Esophagus muscularis mucosa (tissue), 4 donors: ENCODE measurements at regions not wholly inside any gene's neighbourhood (a gene's known extent, or its start where the extent isn't known, plus 50 kb on each side); places are given as distances from the start of the nearest gene placed in this dataset.

ENCODE experiments used
- EP300 ChIP-seq: sonication (generic); formaldehyde crosslinking; IDR thresholded peaks from one replicate; pipeline ENCODE4 v1.6.1; 2017; ENCODE audit warnings: antibody characterized with exemption
- POLR2AphosphoS5 ChIP-seq, 2 donors: sonication (generic); formaldehyde crosslinking; IDR thresholded peaks; one replicate each; pipeline ENCODE4 v1.6.1; 2017; ENCODE audit warnings: antibody characterized with exemption in 2 of 2
- TF ChIP-seq, protein P1 (sequence below), 3 experiments: fragments of 200-600 bp in 2 of 3; fragments of 450-650 bp in 1 of 3; sonication (generic) in 2 of 3; IDR thresholded peaks; one replicate each; pipeline ENCODE4 v1.5.1; 2017 to 2019; ENCODE audit warnings: antibody characterized with exemption in 3 of 3, mild to moderate bottlenecking in 2 of 3, moderate library complexity in 1 of 3

DNA sequence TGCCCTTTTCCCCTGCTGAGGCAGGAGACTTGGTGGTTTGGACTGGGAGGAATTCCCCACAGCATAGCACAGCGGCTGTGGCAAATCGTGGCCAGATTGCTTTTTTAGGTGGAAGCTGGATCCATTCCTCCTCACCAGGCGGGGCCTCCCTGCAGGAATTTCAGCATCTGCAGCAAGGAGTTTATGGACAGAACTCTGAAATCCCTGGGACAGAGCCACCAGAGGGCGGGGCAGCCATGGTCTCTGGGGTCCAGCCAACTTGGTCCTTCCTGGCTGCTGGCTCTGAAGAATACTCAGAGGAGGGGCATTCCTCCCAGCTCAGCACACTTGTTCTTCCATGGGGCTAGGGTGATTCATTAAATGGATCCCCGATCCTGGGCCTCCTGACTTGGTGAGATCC is 794.3 kb downstream of the SH3BGRL start:
- TF ChIP-seq EP300 (no peak), POLR2AphosphoS5 (IDR thresholded peaks at IDR 0.05) (no peak)
- TF ChIP-seq, protein P1, sequence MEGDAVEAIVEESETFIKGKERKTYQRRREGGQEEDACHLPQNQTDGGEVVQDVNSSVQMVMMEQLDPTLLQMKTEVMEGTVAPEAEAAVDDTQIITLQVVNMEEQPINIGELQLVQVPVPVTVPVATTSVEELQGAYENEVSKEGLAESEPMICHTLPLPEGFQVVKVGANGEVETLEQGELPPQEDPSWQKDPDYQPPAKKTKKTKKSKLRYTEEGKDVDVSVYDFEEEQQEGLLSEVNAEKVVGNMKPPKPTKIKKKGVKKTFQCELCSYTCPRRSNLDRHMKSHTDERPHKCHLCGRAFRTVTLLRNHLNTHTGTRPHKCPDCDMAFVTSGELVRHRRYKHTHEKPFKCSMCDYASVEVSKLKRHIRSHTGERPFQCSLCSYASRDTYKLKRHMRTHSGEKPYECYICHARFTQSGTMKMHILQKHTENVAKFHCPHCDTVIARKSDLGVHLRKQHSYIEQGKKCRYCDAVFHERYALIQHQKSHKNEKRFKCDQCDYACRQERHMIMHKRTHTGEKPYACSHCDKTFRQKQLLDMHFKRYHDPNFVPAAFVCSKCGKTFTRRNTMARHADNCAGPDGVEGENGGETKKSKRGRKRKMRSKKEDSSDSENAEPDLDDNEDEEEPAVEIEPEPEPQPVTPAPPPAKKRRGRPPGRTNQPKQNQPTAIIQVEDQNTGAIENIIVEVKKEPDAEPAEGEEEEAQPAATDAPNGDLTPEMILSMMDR (IDR thresholded peaks at IDR 0.05): no peak
